Ishikawa (cell line): ENCODE measurements at regions not wholly inside any gene's neighbourhood (a gene's known extent, or its start where the extent isn't known, plus 50 kb on each side); places are given as distances from the start of the nearest gene placed in this dataset.

Experiments used
- CEBPB ChIP-seq: IDR thresholded peaks from 2 replicates; pipeline ENCODE4 v1.6.1; 2012
- CREB1 ChIP-seq: IDR thresholded peaks from 2 replicates; pipeline ENCODE4 v1.6.1; 2012; ENCODE audit warnings: low read depth
- EGR1 ChIP-seq: IDR thresholded peaks from 2 replicates; pipeline ENCODE4 v1.6.1; 2012
- EP300 ChIP-seq: IDR thresholded peaks from 2 replicates; pipeline ENCODE4 v1.6.1; 2012; ENCODE audit warnings: borderline replicate concordance
- FOXM1 ChIP-seq: IDR thresholded peaks from 2 replicates; pipeline ENCODE4 v1.6.1; 2012; ENCODE audit warnings: low read depth, borderline replicate concordance
- MAX ChIP-seq: IDR thresholded peaks from 2 replicates; pipeline ENCODE4 v1.6.1; 2012
- NFIC ChIP-seq: IDR thresholded peaks from 2 replicates; pipeline ENCODE4 v1.6.1; 2012
- RAD21 ChIP-seq: IDR thresholded peaks from 2 replicates; pipeline ENCODE4 v1.6.1; 2012; ENCODE audit warnings: low read depth
- REST ChIP-seq: IDR thresholded peaks from 2 replicates; pipeline ENCODE4 v1.6.1; 2012; ENCODE audit warnings: low read depth, mild to moderate bottlenecking
- TAF1 ChIP-seq: IDR thresholded peaks from 2 replicates; pipeline ENCODE4 v1.6.1; 2012; ENCODE audit warnings: low read depth, mild to moderate bottlenecking
- TCF12 ChIP-seq: IDR thresholded peaks from 2 replicates; pipeline ENCODE4 v1.6.1; 2012; ENCODE audit warnings: low read depth
- TEAD4 ChIP-seq: IDR thresholded peaks from 2 replicates; pipeline ENCODE4 v1.6.1; 2012
- USF1 ChIP-seq: IDR thresholded peaks from 2 replicates; pipeline ENCODE4 v1.6.1; 2012
- YY1 ChIP-seq: IDR thresholded peaks from 2 replicates; pipeline ENCODE4 v1.6.1; 2012; ENCODE audit warnings: low read depth
- ZBTB7A ChIP-seq: IDR thresholded peaks from 2 replicates; pipeline ENCODE4 v1.6.1; 2012; ENCODE audit warnings: low read depth

GRCh38 chr4:23706972-23707651, 182.7 kb downstream of the PPARGC1A start:
- TF ChIP-seq FOXM1 (no peak), USF1 (no peak), RAD21 (no peak), REST (no peak), TAF1 (no peak)

GRCh38 chr4:23700197-23700596, 189.7 kb downstream of the PPARGC1A start:
- TF ChIP-seq REST (no peak), CEBPB (no peak), EP300 (no peak), CREB1 (no peak), ZBTB7A (no peak), USF1 (no peak)

GRCh38 chr4:23697722-23698121, 192.1 kb downstream of the PPARGC1A start:
- TF ChIP-seq ZBTB7A (no peak), YY1 (no peak), TCF12 (no peak)

- TF ChIP-seq CEBPB (no peak), NFIC (no peak), USF1 (no peak), CREB1 (no peak), TEAD4 (no peak), MAX (no peak), TAF1 (no peak), FOXM1 (no peak), RAD21 (no peak), TCF12 (no peak), EGR1 (no peak), REST (no peak), ZBTB7A (no peak), EP300 (no peak), YY1 (no peak)
Measured at GRCh38 chr4:23697001-23697528, 192.8 kb downstream of the PPARGC1A start.

GRCh38 chr4:23686169-23686897, 203.5 kb downstream of the PPARGC1A start:
- no peak for TF ChIP-seq NFIC
- no peak for TF ChIP-seq REST
